ENCODE measurements at regions not wholly inside any gene's neighbourhood (a gene's known extent, or its start where the extent isn't known, plus 50 kb on each side); places are given as distances from the start of the nearest gene placed in this dataset.

DNA sequence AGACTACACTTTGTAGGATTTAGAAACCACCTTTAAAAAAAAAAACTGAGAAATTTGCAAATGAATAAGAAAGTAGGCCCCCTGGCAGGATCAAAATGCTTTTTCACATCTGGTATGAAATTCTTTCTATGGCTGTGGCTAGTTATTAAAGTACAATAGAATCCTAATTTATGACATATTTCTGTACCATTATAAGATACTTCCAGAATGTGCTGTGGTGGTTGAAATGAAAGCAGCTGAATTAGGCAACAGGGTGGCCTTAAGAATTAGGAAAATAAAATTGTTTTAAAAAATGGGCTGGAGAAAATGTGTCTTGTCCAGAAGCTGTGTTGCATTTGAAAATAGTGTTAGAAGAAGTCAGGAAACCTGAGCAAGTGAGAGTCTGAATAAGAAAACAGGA lies 85.9 kb upstream of the PDE3A start:
- no peak for FAIRE-seq

GRCh38 chr12:20283482-20283881 lies 84.9 kb upstream of the PDE3A start:
- FAIRE-seq: no peak

- FAIRE-seq: no peak
Observed at GRCh38 chr12:20289520-20289919, 78.8 kb upstream of the PDE3A start.

DNA sequence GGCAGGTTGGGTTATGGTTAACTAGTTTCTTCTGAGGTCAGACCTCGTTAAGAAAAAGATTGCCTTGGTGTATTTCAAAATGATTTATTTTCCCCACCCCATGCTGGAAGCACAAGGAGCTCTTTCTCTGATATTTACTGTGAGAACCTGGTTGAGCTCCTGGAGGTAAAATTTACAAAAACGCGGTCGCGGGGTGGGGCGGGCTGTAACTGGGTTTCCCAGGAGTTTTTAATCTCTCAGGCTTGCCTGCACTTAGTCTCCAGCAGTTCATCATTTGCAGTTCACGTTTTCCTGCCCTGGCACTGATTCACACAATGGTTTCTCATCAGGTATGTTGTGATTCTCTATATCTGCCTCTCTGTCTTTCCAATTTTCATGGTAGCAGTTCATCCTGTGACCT lies 67.9 kb upstream of the PDE3A start:
- FAIRE-seq: no peak

DNA sequence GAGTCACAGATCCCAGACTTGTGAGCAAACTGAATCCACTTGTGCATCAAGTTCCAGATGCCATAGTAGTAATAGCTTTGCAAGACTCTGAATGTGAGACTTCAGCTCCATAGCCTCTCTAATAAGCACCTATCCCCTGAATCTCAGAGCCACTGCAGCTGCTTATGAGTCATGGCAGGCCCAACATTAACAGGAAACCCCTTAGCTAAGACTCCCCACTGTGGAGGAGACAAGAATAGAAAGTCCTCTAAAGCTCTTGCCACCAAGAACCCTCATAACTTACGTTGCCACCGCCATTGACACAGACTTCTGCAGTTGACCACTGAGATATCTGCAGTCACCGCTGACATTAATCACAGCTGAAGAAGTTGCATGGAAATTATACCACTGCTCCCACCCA lies 62.9 kb upstream of the PDE3A start:
- FAIRE-seq: no peak

DNA sequence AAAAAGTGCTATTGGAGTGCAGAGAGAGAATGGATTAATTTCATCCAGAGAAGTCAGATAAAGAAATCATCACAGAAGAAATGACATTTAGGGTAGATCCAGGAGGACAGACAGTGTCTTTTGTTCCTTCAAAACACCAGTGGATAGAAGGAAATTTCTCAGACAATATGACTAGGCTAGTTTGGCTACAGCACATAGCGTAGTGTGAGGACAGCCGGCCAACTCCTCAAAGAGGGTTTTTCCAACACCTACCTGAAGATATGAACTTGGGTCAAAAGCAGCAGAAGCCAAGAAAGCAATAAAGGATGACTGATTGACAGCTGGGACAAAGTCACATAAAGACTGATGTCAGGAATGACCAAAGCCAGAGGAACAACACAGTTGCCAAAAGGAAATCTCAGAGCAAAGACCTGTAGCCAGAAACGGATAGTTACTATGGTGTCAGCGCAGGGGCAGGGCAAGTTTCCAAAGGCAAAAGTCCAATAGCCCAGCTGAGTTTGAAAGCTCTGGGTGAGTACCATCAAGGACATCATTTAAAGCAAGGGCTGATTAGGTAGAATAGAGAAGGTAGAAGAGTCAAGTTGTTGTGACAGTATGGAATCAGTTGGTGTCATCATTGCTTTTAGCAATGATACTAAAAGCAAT lies 58.7 kb upstream of the PDE3A start:
- no peak for FAIRE-seq

DNA sequence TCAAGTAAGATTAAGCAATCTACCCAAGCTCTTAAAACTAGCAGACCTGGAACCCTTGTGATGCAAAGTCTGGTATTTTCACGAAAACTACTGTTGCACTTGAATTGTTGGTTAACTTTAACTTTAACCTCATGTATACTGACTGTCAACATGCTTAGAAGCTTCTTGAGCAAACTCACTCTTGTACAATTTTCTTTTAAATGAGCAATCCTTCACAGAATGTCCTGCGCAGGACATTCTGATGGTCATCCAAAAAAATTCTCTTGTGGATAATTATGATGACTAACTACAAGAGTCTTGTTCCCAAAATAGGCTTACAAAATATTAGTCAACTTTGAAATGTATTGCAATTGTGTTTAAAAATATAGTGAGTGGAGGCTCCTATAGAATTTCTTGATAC lies 54.0 kb upstream of the PDE3A start:
- FAIRE-seq: no peak

DNA sequence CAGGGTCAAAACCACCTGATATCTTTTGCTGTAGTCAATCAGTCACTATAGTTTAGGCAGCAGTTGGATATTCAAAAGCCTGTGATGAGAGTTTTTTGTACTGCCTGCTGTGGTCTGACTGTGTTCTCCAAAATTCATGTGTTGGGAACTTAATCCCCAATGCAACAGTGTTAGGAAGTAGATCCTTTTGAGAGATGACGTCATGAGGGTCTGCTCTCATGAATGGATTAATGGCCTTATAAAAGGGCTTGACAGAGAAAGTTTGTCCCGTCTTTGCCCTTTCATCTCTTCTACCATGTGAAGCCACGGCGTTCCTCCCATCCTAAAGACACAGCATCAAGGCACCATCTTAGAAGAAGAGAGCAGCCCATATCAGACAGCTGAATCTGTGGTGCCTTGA lies 50.8 kb upstream of the PDE3A start:
- FAIRE-seq: no peak

Data from TTC549 (cell line).